ENCODE measurements at regions not wholly inside any gene's neighbourhood (a gene's known extent, or its start where the extent isn't known, plus 50 kb on each side); places are given as distances from the start of the nearest gene placed in this dataset.

GRCh38 chr6:71197267-71197666, 91.3 kb upstream of the OGFRL1 start:
- TF ChIP-seq CTCF (IDR thresholded peaks at IDR 0.05), result no peak
- no peak for TF ChIP-seq POLR2A (IDR thresholded peaks at IDR 0.05)

All from uterus (tissue), 2 donors.